Hematopoietic multipotent progenitor cell (in vitro differentiated cells): ENCODE measurements at regions not wholly inside any gene's neighbourhood (a gene's known extent, or its start where the extent isn't known, plus 50 kb on each side); places are given as distances from the start of the nearest gene placed in this dataset.

Experiments used
- DNase-seq, 3 donors: peaks; one replicate each; pipeline ENCODE4 v3.0.0-alpha.2; 2011 to 2015; ENCODE audit warnings: low read depth in 2 of 3, low spot score in 2 of 3

GRCh38 chr6:168384045-168385036 is 56.6 kb upstream of the SMOC2 start:
- no peak for DNase-seq

GRCh38 chr6:168385037-168385759 is 55.8 kb upstream of the SMOC2 start:
- DNase-seq = no peak

GRCh38 chr6:168385858-168386735 is 54.9 kb upstream of the SMOC2 start:
- DNase-seq = no peak

- DNase-seq = no peak
These were observed 54.0 kb upstream of the SMOC2 start for GRCh38 chr6:168386973-168387372.

GRCh38 chr6:168387426-168387825 is 53.6 kb upstream of the SMOC2 start:
- no peak for DNase-seq

- no peak for DNase-seq
These were observed 53.1 kb upstream of the SMOC2 start for GRCh38 chr6:168387911-168388310.

- DNase-seq = no peak
These were observed 52.0 kb upstream of the SMOC2 start for GRCh38 chr6:168388641-168389633.

- no peak for DNase-seq
These were observed 50.1 kb upstream of the SMOC2 start for GRCh38 chr6:168390749-168391420.
